Nephron progenitor cell (in vitro differentiated cells): ENCODE measurements at regions not wholly inside any gene's neighbourhood (a gene's known extent, or its start where the extent isn't known, plus 50 kb on each side); places are given as distances from the start of the nearest gene placed in this dataset.

ENCODE experiments used
- DNase-seq: peaks from one replicate; pipeline ENCODE4 v3.0.0; 2021
- H3K27ac Mint-ChIP-seq: 2 replicates; pipeline ENCODE4 v1.8.0; 2021; ENCODE audit warnings: mild to moderate bottlenecking, moderate library complexity, mixed read lengths
- H3K27me3 Mint-ChIP-seq: 2 replicates; pipeline ENCODE4 v1.8.0; 2021; ENCODE audit warnings: mild to moderate bottlenecking, low read depth, mixed read lengths; ENCODE audit not compliant: poor library complexity
- H3K36me3 Mint-ChIP-seq: 2 replicates; pipeline ENCODE4 v1.8.0; 2021; ENCODE audit warnings: low read depth, mixed read lengths
- H3K4me1 Mint-ChIP-seq: 2 replicates; pipeline ENCODE4 v1.8.0; 2021; ENCODE audit warnings: mixed read lengths
- H3K4me3 Mint-ChIP-seq: 2 replicates; pipeline ENCODE4 v1.8.0; 2021; ENCODE audit warnings: mild to moderate bottlenecking, moderate library complexity, mixed read lengths
- H3K9me3 Mint-ChIP-seq: 2 replicates; pipeline ENCODE4 v1.8.0; 2021; ENCODE audit warnings: mild to moderate bottlenecking, moderate library complexity, mixed read lengths
- TF ChIP-seq, protein P1 (sequence below): fragments of 200-600 bp; sonication (generic); IDR thresholded peaks from 2 replicates; pipeline ENCODE4 v1.5.0; 2021; ENCODE audit warnings: antibody characterized with exemption

DNA sequence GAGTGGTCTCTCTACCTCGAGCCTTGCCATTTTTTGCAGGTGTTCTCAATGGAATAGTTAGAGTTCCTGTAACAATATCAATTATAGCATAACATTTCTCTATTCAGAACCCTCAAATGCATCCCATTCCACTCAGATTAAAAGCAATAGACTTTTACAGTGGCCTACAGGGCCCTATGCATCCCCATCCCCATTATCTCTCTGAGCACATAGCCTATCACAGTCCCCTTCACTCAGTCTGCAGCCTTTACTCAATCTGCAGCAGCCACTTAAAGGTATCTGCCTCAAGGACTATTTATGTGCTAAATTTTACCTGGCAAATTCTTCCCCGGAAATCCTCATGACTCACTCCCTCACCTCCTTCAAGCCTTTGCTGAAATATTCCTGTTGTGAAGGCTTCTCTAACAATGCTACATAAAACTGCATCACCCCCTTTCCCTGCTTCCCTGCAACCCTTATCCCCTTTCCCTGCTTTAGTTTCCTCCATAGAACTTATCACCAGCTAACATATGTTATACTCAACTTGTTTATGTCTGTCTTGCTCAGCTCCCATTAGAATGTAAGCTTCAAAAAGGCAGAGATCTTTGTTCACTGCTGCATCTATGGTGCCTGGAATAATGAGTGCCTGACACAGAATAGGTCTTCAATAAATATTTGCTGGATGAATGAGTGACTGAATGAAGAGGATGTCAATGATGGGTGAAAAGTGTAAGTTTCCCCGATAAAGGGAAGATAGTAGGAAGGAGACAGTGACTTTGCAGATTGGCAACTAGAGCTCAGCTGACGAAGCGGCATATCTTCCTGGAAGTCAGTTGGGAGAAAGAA is 54.1 kb upstream of the ZNF366 start:
- TF ChIP-seq, protein P1, sequence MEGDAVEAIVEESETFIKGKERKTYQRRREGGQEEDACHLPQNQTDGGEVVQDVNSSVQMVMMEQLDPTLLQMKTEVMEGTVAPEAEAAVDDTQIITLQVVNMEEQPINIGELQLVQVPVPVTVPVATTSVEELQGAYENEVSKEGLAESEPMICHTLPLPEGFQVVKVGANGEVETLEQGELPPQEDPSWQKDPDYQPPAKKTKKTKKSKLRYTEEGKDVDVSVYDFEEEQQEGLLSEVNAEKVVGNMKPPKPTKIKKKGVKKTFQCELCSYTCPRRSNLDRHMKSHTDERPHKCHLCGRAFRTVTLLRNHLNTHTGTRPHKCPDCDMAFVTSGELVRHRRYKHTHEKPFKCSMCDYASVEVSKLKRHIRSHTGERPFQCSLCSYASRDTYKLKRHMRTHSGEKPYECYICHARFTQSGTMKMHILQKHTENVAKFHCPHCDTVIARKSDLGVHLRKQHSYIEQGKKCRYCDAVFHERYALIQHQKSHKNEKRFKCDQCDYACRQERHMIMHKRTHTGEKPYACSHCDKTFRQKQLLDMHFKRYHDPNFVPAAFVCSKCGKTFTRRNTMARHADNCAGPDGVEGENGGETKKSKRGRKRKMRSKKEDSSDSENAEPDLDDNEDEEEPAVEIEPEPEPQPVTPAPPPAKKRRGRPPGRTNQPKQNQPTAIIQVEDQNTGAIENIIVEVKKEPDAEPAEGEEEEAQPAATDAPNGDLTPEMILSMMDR = no peak
- Mint-ChIP-seq H3K27me3 (no peaks in the 10 kb centered on the region), H3K9me3 (no peaks in the 10 kb centered on the region), H3K36me3 (no peaks in the 10 kb centered on the region), H3K4me3 (no peak overlapping the region), H3K27ac (no peak overlapping the region), H3K4me1 (peaks cover 16% of the 10 kb centered on the region)
- DNase-seq = no peak

DNA sequence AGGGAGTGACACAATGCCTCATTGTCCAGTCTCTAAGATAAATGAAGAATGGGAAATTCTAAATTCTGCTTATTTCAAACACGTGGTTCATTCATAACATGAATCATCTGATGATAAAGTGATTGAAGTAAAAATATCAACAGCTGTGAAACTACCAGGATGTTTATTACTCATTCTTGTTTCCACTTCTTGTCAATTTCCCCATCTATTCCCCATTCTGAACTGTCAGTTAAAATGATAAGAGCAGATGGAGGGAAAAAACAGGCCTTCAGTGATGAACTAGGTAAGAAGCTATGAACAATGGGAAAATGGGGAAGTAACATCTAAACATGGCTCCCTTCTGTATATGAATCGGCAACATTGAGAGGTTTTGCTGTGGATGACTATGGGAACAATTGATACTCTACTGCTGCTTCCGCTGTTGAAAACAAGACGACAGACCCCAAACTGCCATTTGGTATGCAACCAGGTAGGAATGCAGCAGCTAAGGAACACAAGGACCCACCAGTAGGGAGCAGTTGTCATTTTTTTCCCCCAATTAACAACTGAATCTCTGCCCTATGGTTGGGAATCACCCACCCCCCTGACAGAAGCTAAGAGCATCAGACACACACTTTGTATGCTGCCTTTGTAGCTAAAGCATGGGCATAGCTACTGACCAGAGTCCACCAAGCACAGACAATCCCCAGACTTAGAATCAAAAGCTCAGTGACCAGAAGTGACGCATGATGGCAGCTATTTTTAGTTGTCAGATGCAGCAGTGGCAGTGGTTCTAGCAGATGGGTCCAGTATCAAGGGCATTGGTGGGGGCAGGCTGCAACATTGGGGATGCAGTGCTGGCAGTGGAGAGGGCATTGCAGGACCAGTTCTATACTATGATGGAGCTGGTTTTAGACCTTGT is 52.9 kb upstream of the ZNF366 start:
- H3K36me3 Mint-ChIP-seq = no peaks in the 10 kb centered on the region
- H3K4me1 Mint-ChIP-seq = peaks cover 28% of the 10 kb centered on the region
- H3K9me3 Mint-ChIP-seq = no peaks in the 10 kb centered on the region
- no peak for DNase-seq
- H3K4me3 Mint-ChIP-seq = no peak overlapping the region
- no peak overlapping the region for H3K27ac Mint-ChIP-seq
- H3K27me3 Mint-ChIP-seq = no peaks in the 10 kb centered on the region
- TF ChIP-seq, protein P1 = no peak

DNA sequence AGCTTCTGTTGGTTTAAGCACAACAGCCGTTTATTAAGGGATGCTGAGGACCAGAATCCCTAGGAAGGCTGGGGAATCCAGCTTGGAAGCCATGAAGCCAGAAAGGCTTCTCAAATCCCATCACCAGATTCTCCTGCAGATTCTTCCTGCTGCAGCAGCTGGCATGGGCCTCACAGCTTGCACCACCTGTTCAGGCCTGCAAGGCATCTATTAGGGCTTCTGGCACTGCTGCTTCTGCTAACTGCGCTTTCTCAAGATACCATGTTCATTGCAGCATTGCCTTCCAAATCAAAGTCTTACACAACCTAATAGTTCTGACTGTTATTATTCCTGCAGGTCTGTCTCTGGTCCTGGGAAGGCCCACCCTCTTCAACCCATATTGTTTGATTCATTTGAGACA is 51.2 kb upstream of the ZNF366 start:
- TF ChIP-seq, protein P1 = no peak
- H3K4me1 Mint-ChIP-seq = peaks cover 32% of the 10 kb centered on the region
- H3K36me3 Mint-ChIP-seq = no peaks in the 10 kb centered on the region
- DNase-seq = no peak
- no peaks in the 10 kb centered on the region for H3K9me3 Mint-ChIP-seq
- no peak overlapping the region for H3K4me3 Mint-ChIP-seq
- H3K27me3 Mint-ChIP-seq = no peaks in the 10 kb centered on the region
- no peak overlapping the region for H3K27ac Mint-ChIP-seq

DNA sequence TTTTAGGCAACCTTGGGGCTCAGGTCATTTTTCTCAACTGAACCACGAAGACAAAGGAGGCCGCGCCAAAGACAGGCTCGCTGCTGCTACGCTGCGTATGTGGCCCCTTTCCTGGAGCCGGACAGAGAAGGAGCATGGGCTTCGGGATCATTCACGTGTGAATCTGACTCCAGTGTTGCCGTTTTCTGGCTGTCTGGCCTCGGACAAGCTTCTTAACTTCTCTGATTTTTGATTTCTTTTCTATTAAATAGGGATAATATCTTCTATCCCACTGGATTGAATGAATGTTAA is 50.8 kb upstream of the ZNF366 start:
- Mint-ChIP-seq H3K36me3 (no peaks in the 10 kb centered on the region), H3K4me1 (peaks cover 32% of the 10 kb centered on the region), H3K27ac (no peak overlapping the region), H3K27me3 (no peaks in the 10 kb centered on the region), H3K4me3 (no peak overlapping the region), H3K9me3 (no peaks in the 10 kb centered on the region)
- DNase-seq = no peak
- TF ChIP-seq, protein P1 = no peak

DNA sequence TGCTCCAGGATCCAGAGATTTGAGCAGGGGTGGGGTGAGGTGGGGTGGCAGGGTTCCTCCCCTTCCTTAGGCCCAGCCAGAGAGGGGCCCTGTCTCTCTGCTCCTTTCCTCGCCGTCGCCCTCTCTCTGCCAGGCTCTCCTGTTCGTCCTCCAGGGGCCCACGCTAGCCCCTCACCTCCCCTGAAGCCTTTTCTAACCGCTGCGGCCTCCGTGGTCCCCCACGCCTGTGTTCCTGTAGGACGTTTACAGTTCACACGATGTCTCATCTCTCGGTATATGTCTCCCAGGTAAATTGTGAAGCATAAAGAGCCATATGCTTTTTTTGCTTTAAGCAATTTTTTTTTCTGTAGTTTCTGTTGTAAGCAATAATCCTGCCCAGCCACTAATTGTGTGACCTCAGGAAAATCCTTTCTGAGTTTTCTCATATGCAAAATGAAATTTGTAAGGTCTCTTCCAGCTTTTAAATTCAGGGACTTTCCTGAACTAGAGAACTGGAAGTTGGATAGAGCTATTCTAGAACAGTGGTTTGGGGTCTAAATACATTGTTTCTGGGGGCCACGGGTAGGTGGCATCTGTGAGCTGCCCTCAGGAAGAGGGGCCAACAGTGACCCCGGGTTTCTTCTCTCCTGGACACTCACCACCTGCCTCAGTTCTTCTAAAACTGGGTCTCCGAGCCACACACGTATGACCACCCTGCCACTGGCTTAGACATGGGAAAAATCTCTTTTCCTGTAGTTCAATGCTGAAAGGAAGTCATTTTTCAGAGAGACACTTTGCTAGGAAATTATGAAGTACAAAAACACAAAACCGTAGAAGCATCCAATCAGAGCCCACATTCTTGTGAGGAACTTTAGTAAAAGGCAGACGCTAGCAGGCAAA is 50.2 kb upstream of the ZNF366 start:
- no peaks in the 10 kb centered on the region for H3K9me3 Mint-ChIP-seq
- no peaks in the 10 kb centered on the region for H3K36me3 Mint-ChIP-seq
- peaks cover 32% of the 10 kb centered on the region for H3K4me1 Mint-ChIP-seq
- TF ChIP-seq, protein P1 = no peak
- no peak for DNase-seq
- no peak overlapping the region for H3K27ac Mint-ChIP-seq
- peak overlapping the region; percentile 61 for H3K4me3 Mint-ChIP-seq
- H3K27me3 Mint-ChIP-seq = no peaks in the 10 kb centered on the region
